OCI-LY7 (cell line): ENCODE measurements at regions not wholly inside any gene's neighbourhood (a gene's known extent, or its start where the extent isn't known, plus 50 kb on each side); places are given as distances from the start of the nearest gene placed in this dataset.

ENCODE experiments used
- BruUV-seq: library from RNA; stranded (reverse); fragments of 400-500 nt; replicated peaks from 2 replicates; lab custom pipeline; 2021; lab: Mats Ljungman, UMichigan
- CTCF ChIA-PET: fragments of 300-600 bp; sonication (Branson Sonifier 250); formaldehyde crosslinking; loops from one replicate; lab custom pipeline; 2022; ENCODE audit warnings: antibody characterized with exemption; ENCODE audit not compliant: unreplicated experiment; lab: Charles Lee
- POLR2A ChIA-PET: fragments of 300-600 bp; sonication (Branson Sonifier 250); formaldehyde crosslinking; loops from one replicate; lab custom pipeline; 2022; ENCODE audit warnings: antibody characterized with exemption; lab: Charles Lee
- DNase-seq: peaks from one replicate; pipeline ENCODE4 v3.0.0-alpha.2; 2015; ENCODE audit warnings: low spot score
- H2AFZ ChIP-seq: fragments of 200-600 bp; sonication (generic), shearing (Covaris generic); 2 replicates; pipeline ENCODE4 v1.6.1; 2014; ENCODE audit warnings: mild to moderate bottlenecking, antibody characterized with exemption, low read length, moderate library complexity
- H3K27ac ChIP-seq: fragments of 200-600 bp; sonication (generic); 2 replicates; pipeline ENCODE4 v1.5.1; 2014; ENCODE audit warnings: mixed run types, low read depth, mild to moderate bottlenecking, moderate library complexity, low read length, inconsistent platforms; ENCODE audit not compliant: poor library complexity, severe bottlenecking
- H3K36me3 ChIP-seq: fragments of 200-600 bp; sonication (generic); 2 replicates; pipeline ENCODE4 v1.6.1; 2014; ENCODE audit warnings: mild to moderate bottlenecking, antibody characterized with exemption, low read length, moderate library complexity, mixed read lengths; ENCODE audit not compliant: insufficient read depth
- H3K4me1 ChIP-seq: fragments of 200-600 bp; sonication (generic); 2 replicates; pipeline ENCODE4 v1.5.1; 2014; ENCODE audit warnings: mild to moderate bottlenecking, low read length; ENCODE audit not compliant: insufficient read depth, poor library complexity, severe bottlenecking
- H3K4me2 ChIP-seq: fragments of 200-600 bp; sonication (generic); 2 replicates; pipeline ENCODE4 v1.6.1; 2014; ENCODE audit warnings: mild to moderate bottlenecking, low read length
- H3K4me3 ChIP-seq: fragments of 200-600 bp; sonication (generic); 2 replicates; pipeline ENCODE4 v1.5.1; 2014; ENCODE audit warnings: mild to moderate bottlenecking, low read depth, low read length; ENCODE audit not compliant: poor library complexity, severe bottlenecking
- H3K79me2 ChIP-seq: fragments of 200-600 bp; sonication (generic); 2 replicates; pipeline ENCODE4 v1.6.1; 2016; ENCODE audit warnings: low read depth, mild to moderate bottlenecking, low read length, moderate library complexity, mixed read lengths; ENCODE audit not compliant: insufficient read depth
- H3K9me2 ChIP-seq: fragments of 200-600 bp; sonication (generic); 2 replicates; pipeline ENCODE4 v1.6.1; 2016; ENCODE audit warnings: mild to moderate bottlenecking, low read length, mixed read lengths; ENCODE audit not compliant: insufficient read depth
- H3K9me3 ChIP-seq: fragments of 200-600 bp; sonication (generic); 2 replicates; pipeline ENCODE4 v1.6.1; 2014; ENCODE audit warnings: mild to moderate bottlenecking, mixed run types, low read length, mixed read lengths
- H4K20me1 ChIP-seq: fragments of 200-600 bp; sonication (generic); 2 replicates; pipeline ENCODE4 v1.6.1; 2014; ENCODE audit warnings: mild to moderate bottlenecking, antibody characterized with exemption, low read length, moderate library complexity, mixed read lengths; ENCODE audit not compliant: insufficient read depth
- CTCF ChIP-seq: fragments of 200-600 bp; sonication (generic); conservative IDR thresholded peaks from 2 replicates; pipeline ENCODE4 v1.5.1; 2014; ENCODE audit warnings: mild to moderate bottlenecking, antibody characterized with exemption, low read length, moderate library complexity, mixed read lengths
- EZH2phosphoT487 ChIP-seq: fragments of 200-600 bp; sonication (generic); IDR thresholded peaks from 2 replicates; pipeline ENCODE4 v1.6.1; 2018; ENCODE audit warnings: low read depth, borderline replicate concordance, mild to moderate bottlenecking, mixed run types, antibody characterized with exemption, low read length, moderate library complexity, mixed read lengths
- intact Hi-C: fragments of 100-400 bp; cut with micrococcal nuclease; formaldehyde crosslinking; loops from one replicate; pipeline ENCODE4 v1.10.0; 2022; ENCODE audit not compliant: unreplicated experiment

- H2AFZ ChIP-seq, result no peak overlapping the region
- ChIA-PET CTCF (no interaction called here), POLR2A (interaction anchor here (0.7 kb wide), 1 partner anchor 1070 kb away, joined by 3 read pairs; no protein-coding TSS in a partner anchor)
- H3K4me1 ChIP-seq, result no peaks in the 10 kb centered on the region
- no peak overlapping the region for H3K27ac ChIP-seq
- H3K79me2 ChIP-seq, result no peaks in the 10 kb centered on the region
- H3K4me3 ChIP-seq, result no peak overlapping the region
- no peaks in the 10 kb centered on the region for H4K20me1 ChIP-seq
- no TSS peak for BruUV-seq
- H3K9me2 ChIP-seq, result no peaks in the 10 kb centered on the region
- no peaks in the 10 kb centered on the region for H3K9me3 ChIP-seq
- H3K36me3 ChIP-seq, result no peaks in the 10 kb centered on the region
- H3K4me2 ChIP-seq, result no peak overlapping the region
- no peak for TF ChIP-seq CTCF
- TF ChIP-seq EZH2phosphoT487, result no peak
- intact Hi-C loops, result no loop called here
- no peak for DNase-seq
These were observed 622.5 kb downstream of the PTPRC start for GRCh38 chr1:199261328-199261727.

GRCh38 chr1:199264283-199264682, 625.4 kb downstream of the PTPRC start:
- Histone ChIP-seq H3K79me2 (no peaks in the 10 kb centered on the region), H3K4me1 (no peaks in the 10 kb centered on the region), H3K27ac (no peak overlapping the region), H3K4me2 (no peak overlapping the region), H4K20me1 (no peaks in the 10 kb centered on the region), H3K9me2 (no peaks in the 10 kb centered on the region), H3K9me3 (no peaks in the 10 kb centered on the region), H3K4me3 (no peak overlapping the region), H3K36me3 (no peaks in the 10 kb centered on the region), H2AFZ (no peak overlapping the region)
- no peak for DNase-seq
- TF ChIP-seq EZH2phosphoT487 (no peak), CTCF (no peak)
- CTCF ChIA-PET, result no interaction called here
- POLR2A ChIA-PET, result interaction anchor here (0.7 to 1.0 kb wide), 2 partner anchors 19 to 33 kb away, joined by 3 read pairs; no protein-coding TSS in a partner anchor
- intact Hi-C loops, result no loop called here
- no TSS peak for BruUV-seq

- DNase-seq, result no peak
- Histone ChIP-seq H3K4me2 (no peak overlapping the region), H3K4me3 (no peak overlapping the region), H3K9me2 (no peaks in the 10 kb centered on the region), H3K79me2 (no peaks in the 10 kb centered on the region), H3K4me1 (no peaks in the 10 kb centered on the region), H2AFZ (no peak overlapping the region), H3K9me3 (no peaks in the 10 kb centered on the region), H4K20me1 (no peaks in the 10 kb centered on the region), H3K27ac (no peak overlapping the region), H3K36me3 (no peaks in the 10 kb centered on the region)
- intact Hi-C loops, result no loop called here
- CTCF ChIA-PET, result no interaction called here
- BruUV-seq, result no TSS peak
- POLR2A ChIA-PET, result interaction anchor here (0.7 kb wide), 1 partner anchor 19 kb away, joined by 3 read pairs; no protein-coding TSS in a partner anchor
- TF ChIP-seq EZH2phosphoT487, result no peak
- no peak for TF ChIP-seq CTCF
These were observed 626.1 kb downstream of the PTPRC start for GRCh38 chr1:199264911-199265310.
